ENCODE measurements at regions not wholly inside any gene's neighbourhood (a gene's known extent, or its start where the extent isn't known, plus 50 kb on each side); places are given as distances from the start of the nearest gene placed in this dataset.

DNA sequence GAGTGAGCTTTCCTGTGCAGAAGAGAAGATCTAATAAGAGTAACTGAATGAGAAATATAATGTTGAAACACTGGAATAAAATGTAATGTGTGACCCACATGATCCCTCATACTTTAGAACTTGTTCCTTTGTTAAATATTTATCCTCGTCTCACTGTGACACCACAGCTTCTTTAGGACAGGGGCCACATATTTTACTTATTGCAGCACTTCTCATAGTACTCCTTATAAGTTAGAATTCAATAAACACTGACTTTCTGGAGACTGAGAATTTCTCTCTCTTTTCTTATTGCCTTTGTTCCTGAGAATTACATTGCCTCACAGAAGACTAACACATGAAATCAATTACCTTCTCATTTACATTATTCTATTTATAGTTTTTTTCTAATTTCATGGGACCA, 1234.6 kb upstream of the CHAC2 start:
- Histone ChIP-seq H3K4me1 (no peaks in the 10 kb centered on the region), H3K4me3 (no peak overlapping the region), H3K27me3 (no peaks in the 10 kb centered on the region), H3K9me3 (no peaks in the 10 kb centered on the region), H3K36me3 (no peaks in the 10 kb centered on the region), H3K27ac (no peak overlapping the region)
- intact Hi-C loops (cut with DNase I; ENCODE audit: low total_unique reads) = no loop called here
- no peak for TF ChIP-seq CTCF (IDR thresholded peaks at IDR 0.05)
- DNase-seq = no peak

DNA sequence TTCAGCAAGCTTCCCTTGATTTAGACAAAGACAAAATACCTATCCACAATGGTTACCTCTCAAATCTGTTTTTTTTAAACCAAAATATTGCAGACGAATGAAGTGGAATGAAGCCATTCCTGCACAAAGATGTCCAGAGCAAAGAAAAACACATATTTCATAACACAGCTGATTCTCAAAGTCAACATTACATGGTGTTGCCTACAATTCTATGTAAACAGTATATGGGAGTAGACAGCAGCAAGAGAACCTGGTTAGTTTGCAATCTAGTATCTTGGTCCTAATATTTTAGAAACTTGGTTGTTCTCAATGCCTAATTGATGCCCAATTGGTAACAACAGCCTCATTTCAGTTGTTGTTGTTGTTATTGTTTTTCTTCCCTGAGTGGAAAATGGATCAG, 1240.9 kb upstream of the CHAC2 start:
- TF ChIP-seq CTCF (IDR thresholded peaks at IDR 0.05) = no peak
- intact Hi-C loops (cut with DNase I; ENCODE audit: low total_unique reads) = no loop called here

GRCh38 chr2:52520644-52521043, 1247.0 kb upstream of the CHAC2 start:
- H3K9me3 ChIP-seq = no peaks in the 10 kb centered on the region
- H3K27ac ChIP-seq = no peak overlapping the region
- H3K4me3 ChIP-seq = no peak overlapping the region
- H3K27me3 ChIP-seq = no peaks in the 10 kb centered on the region
- H3K36me3 ChIP-seq = no peaks in the 10 kb centered on the region
- TF ChIP-seq CTCF (IDR thresholded peaks at IDR 0.05) = no peak
- no peak for DNase-seq
- H3K4me1 ChIP-seq = no peaks in the 10 kb centered on the region
- intact Hi-C loops (cut with DNase I; ENCODE audit: low total_unique reads) = no loop called here

More for the DNA sequence above, 1240.9 kb upstream of the CHAC2 start:
- Histone ChIP-seq H3K27ac (no peak overlapping the region), H3K4me3 (no peak overlapping the region), H3K4me1 (no peaks in the 10 kb centered on the region), H3K27me3 (no peaks in the 10 kb centered on the region), H3K9me3 (no peaks in the 10 kb centered on the region), H3K36me3 (no peaks in the 10 kb centered on the region)
- no peak for DNase-seq

DNA sequence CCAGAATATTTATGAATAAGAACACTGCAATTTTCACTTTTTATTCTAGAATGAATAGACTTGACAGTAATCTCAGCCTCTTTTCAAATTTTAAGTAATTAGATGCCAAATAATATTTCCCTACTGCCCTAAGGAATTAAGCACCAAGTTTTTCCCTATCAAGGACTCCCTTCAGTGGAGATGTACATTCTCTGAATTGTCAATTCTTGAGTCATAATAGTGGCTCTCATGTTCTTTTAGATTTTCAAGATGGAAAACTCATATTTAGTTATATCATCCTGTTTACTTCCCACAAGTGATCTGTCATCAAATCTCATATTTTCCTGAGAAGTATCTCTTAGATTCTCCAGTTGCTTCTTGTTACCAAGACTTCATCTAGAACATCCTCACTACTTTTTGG, 1248.9 kb upstream of the CHAC2 start:
- intact Hi-C loops (cut with DNase I; ENCODE audit: low total_unique reads) = no loop called here
- no peak overlapping the region for H3K27ac ChIP-seq
- H3K27me3 ChIP-seq = no peaks in the 10 kb centered on the region
- H3K4me3 ChIP-seq = no peak overlapping the region
- TF ChIP-seq CTCF (IDR thresholded peaks at IDR 0.05) = no peak
- no peak for DNase-seq
- H3K9me3 ChIP-seq = no peaks in the 10 kb centered on the region
- no peaks in the 10 kb centered on the region for H3K36me3 ChIP-seq
- no peaks in the 10 kb centered on the region for H3K4me1 ChIP-seq

DNA sequence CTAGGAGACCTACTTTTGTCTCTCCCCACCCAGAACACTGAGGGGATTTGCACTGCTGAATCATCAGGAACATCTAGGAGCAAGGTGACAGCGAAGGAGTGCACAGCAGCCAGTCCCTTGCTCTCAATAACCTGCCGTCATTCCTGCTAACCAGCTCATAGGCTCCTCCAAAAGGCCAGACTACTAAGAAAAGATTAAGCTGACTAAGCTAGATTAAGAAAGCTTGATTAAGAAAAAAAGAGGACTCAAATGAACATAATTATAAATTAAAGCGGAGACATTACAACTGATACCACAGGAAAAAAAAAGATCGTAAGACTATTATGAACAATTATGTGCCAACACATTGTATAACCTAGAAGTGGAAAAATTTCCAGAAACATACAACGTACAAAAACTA, 1254.8 kb upstream of the CHAC2 start:
- Histone ChIP-seq H3K27me3 (no peaks in the 10 kb centered on the region), H3K4me1 (no peaks in the 10 kb centered on the region), H3K36me3 (no peaks in the 10 kb centered on the region), H3K9me3 (no peaks in the 10 kb centered on the region), H3K27ac (no peak overlapping the region), H3K4me3 (no peak overlapping the region)
- DNase-seq = no peak
- intact Hi-C loops (cut with DNase I; ENCODE audit: low total_unique reads) = no loop called here
- TF ChIP-seq CTCF (IDR thresholded peaks at IDR 0.05) = no peak

DNA sequence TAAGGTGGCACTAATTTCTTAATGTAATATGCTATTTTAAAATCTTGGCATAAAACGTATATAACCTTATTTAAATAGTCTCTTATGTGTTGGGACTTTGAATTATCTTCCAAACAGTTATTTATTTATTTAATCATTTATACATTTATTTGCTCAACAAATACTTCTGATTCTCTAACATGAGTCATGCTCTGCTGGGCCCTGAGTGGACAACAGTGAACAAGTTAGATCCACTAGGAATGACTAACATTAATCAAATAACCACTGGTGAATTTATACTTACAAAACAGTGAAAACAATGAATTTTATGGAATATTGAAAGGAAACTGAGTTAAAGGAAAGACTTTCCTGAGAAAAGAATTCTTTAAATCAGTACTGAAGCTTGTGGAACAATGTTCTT, 1257.2 kb upstream of the CHAC2 start:
- no peaks in the 10 kb centered on the region for H3K9me3 ChIP-seq
- intact Hi-C loops (cut with DNase I; ENCODE audit: low total_unique reads) = no loop called here
- DNase-seq = no peak
- TF ChIP-seq CTCF (IDR thresholded peaks at IDR 0.05) = no peak
- no peaks in the 10 kb centered on the region for H3K27me3 ChIP-seq
- H3K27ac ChIP-seq = no peak overlapping the region
- H3K4me3 ChIP-seq = no peak overlapping the region
- no peaks in the 10 kb centered on the region for H3K4me1 ChIP-seq
- H3K36me3 ChIP-seq = no peaks in the 10 kb centered on the region
